IMR-90 (cell line): ENCODE measurements at regions not wholly inside any gene's neighbourhood (a gene's known extent, or its start where the extent isn't known, plus 50 kb on each side); places are given as distances from the start of the nearest gene placed in this dataset.

ENCODE experiments used
- ATAC-seq: fragments of 200-7000 bp; cut with Tn5 transposase; 2 replicates; pipeline ENCODE4 v1.9.1; 2020; ENCODE audit warnings: low read depth, mild to moderate bottlenecking, moderate library complexity
- BruUV-seq: library from RNA; stranded (reverse); fragments of 400-500 nt; replicated peaks from 2 replicates; lab custom pipeline; 2021; lab: Mats Ljungman, UMichigan
- CTCF ChIA-PET: fragments of 300-600 bp; formaldehyde crosslinking; extraction: SDS; loops from one replicate; lab custom pipeline; 2021; ENCODE audit warnings: antibody characterized with exemption; lab: Yijun Ruan, JAX
- POLR2A ChIA-PET: fragments of 300-600 bp; sonication (Branson Sonifier 250); formaldehyde crosslinking; loops from one replicate; lab custom pipeline; 2022; ENCODE audit warnings: antibody characterized with exemption; ENCODE audit not compliant: unreplicated experiment; lab: Charles Lee
- DNase-seq: peaks from one replicate; pipeline ENCODE4 v3.0.0; 2013
- H2AFZ ChIP-seq: replicated peaks from 2 replicates; pipeline ENCODE3; 2013; ENCODE audit warnings: low read length, mild to moderate bottlenecking; ENCODE audit not compliant: poor library complexity
- H2AK5ac ChIP-seq: 2 replicates; pipeline ENCODE4 v1.6.1; 2013; ENCODE audit warnings: low read depth, low read length, inconsistent platforms
- H2AK9ac ChIP-seq: replicated peaks from 2 replicates; pipeline ENCODE3; 2013; ENCODE audit warnings: mild to moderate bottlenecking, low read depth, low read length, moderate library complexity; ENCODE audit not compliant: poor library complexity
- H2BK120ac ChIP-seq: 2 replicates; pipeline ENCODE4 v1.6.1; 2013; ENCODE audit warnings: low read depth, low read length, inconsistent platforms
- H2BK15ac ChIP-seq: 3 replicates; pipeline ENCODE4 v1.6.1; 2013; ENCODE audit warnings: low read depth, low read length, inconsistent platforms
- H2BK20ac ChIP-seq: 2 replicates; pipeline ENCODE4 v1.6.1; 2013; ENCODE audit warnings: low read depth, mild to moderate bottlenecking, inconsistent platforms, low read length, moderate library complexity
- H2BK5ac ChIP-seq: 2 replicates; pipeline ENCODE4 v1.6.1; 2013; ENCODE audit warnings: mild to moderate bottlenecking, low read depth, low read length, inconsistent platforms; ENCODE audit not compliant: poor library complexity, severe bottlenecking
- H3K14ac ChIP-seq: replicated peaks from 2 replicates; pipeline ENCODE4 v1.6.1; 2013; ENCODE audit warnings: low read depth, low read length, inconsistent platforms
- H3K18ac ChIP-seq: 2 replicates; pipeline ENCODE4 v1.6.1; 2013; ENCODE audit warnings: low read depth, low read length, control low read depth
- H3K23ac ChIP-seq: 2 replicates; pipeline ENCODE4 v1.6.1; 2013; ENCODE audit warnings: low read depth, low read length, inconsistent platforms
- H3K27ac ChIP-seq: 2 replicates; pipeline ENCODE4 v1.5.1; 2013; ENCODE audit warnings: mild to moderate bottlenecking, control low read depth, low read length; ENCODE audit not compliant: insufficient read depth
- H3K27me3 ChIP-seq: 2 replicates; pipeline ENCODE4 v1.6.1; 2013; ENCODE audit warnings: low read length; ENCODE audit not compliant: control insufficient read depth, insufficient read depth
- H3K36me3 ChIP-seq: 2 replicates; pipeline ENCODE4 v1.6.1; 2013; ENCODE audit warnings: low read length, mixed read lengths; ENCODE audit not compliant: control insufficient read depth, insufficient read depth
- H3K4ac ChIP-seq: 2 replicates; pipeline ENCODE4 v1.6.1; 2013; ENCODE audit warnings: low read depth, low read length, inconsistent platforms
- H3K4me1 ChIP-seq: 2 replicates; pipeline ENCODE4 v1.6.1; 2013; ENCODE audit warnings: low read length, mixed read lengths; ENCODE audit not compliant: control insufficient read depth, insufficient read depth
- H3K4me2 ChIP-seq: 2 replicates; pipeline ENCODE4 v1.6.1; 2013; ENCODE audit warnings: low read depth, mild to moderate bottlenecking, control low read depth, low read length, moderate library complexity
- H3K4me3 ChIP-seq: 2 replicates; pipeline ENCODE4 v1.5.1; 2013; ENCODE audit warnings: low read depth, mild to moderate bottlenecking, control low read depth, low read length, moderate library complexity; ENCODE audit not compliant: insufficient read depth
- H3K56ac ChIP-seq: 2 replicates; pipeline ENCODE4 v1.6.1; 2013; ENCODE audit warnings: low read length, inconsistent platforms; ENCODE audit not compliant: insufficient read depth; ENCODE audit errors: extremely low read depth
- H3K79me1 ChIP-seq, 2 experiments: 2 replicates each; pipeline ENCODE4 v1.6.1; 2013; ENCODE audit warnings: low read length in 2 of 2, inconsistent platforms in 1 of 2, low read depth in 1 of 2
- H3K9ac ChIP-seq: 2 replicates; pipeline ENCODE4 v1.6.1; 2013; ENCODE audit warnings: low read depth, low read length, control low read depth
- H3K9me1 ChIP-seq: 2 replicates; pipeline ENCODE4 v1.6.1; 2013; ENCODE audit warnings: low read length, inconsistent platforms; ENCODE audit not compliant: insufficient read depth
- H3K9me3 ChIP-seq: 2 replicates; pipeline ENCODE4 v1.6.1; 2013; ENCODE audit warnings: low read length; ENCODE audit not compliant: control insufficient read depth, insufficient read depth
- H4K20me1 ChIP-seq: 2 replicates; pipeline ENCODE4 v1.6.1; 2013; ENCODE audit warnings: low read length, inconsistent platforms; ENCODE audit not compliant: insufficient read depth
- H4K5ac ChIP-seq: 2 replicates; pipeline ENCODE4 v1.6.1; 2013; ENCODE audit warnings: mild to moderate bottlenecking, low read depth, low read length, control low read depth
- H4K8ac ChIP-seq, 2 experiments: 2 replicates each; pipeline ENCODE4 v1.6.1; 2013; ENCODE audit warnings: low read depth in 2 of 2, low read length in 2 of 2, control low read depth in 1 of 2, inconsistent platforms in 1 of 2
- H4K91ac ChIP-seq: 2 replicates; pipeline ENCODE4 v1.6.1; 2013; ENCODE audit warnings: low read depth, low read length, inconsistent platforms; ENCODE audit not compliant: insufficient read depth
- BHLHE40 ChIP-seq: fragments of 150-350 bp; IDR thresholded peaks from 2 replicates; pipeline ENCODE4 v1.6.1; 2016; ENCODE audit warnings: mild to moderate bottlenecking, low read depth, low read length
- CEBPB ChIP-seq: IDR thresholded peaks from 2 replicates; pipeline ENCODE4 v1.6.1; 2012; ENCODE audit warnings: low read depth, low read length, improper control_type of control experiment
- CHD1 ChIP-seq: IDR thresholded peaks from 2 replicates; pipeline ENCODE4 v1.6.1; 2012; ENCODE audit warnings: low read depth, low read length, improper control_type of control experiment
- FOS ChIP-seq: fragments of 150-350 bp; IDR thresholded peaks from 2 replicates; pipeline ENCODE4 v1.6.1; 2016; ENCODE audit warnings: low read depth, low read length
- MAFK ChIP-seq: IDR thresholded peaks from 2 replicates; pipeline ENCODE4 v1.6.1; 2012; ENCODE audit warnings: low read depth, low read length, improper control_type of control experiment
- MAZ ChIP-seq: IDR thresholded peaks from 2 replicates; pipeline ENCODE4 v1.6.1; 2012; ENCODE audit warnings: low read depth, mild to moderate bottlenecking, low read length, improper control_type of control experiment, moderate library complexity, borderline replicate concordance
- MXI1 ChIP-seq: IDR thresholded peaks from 2 replicates; pipeline ENCODE4 v1.6.1; 2012; ENCODE audit warnings: low read depth, mild to moderate bottlenecking, low read length, moderate library complexity, borderline replicate concordance
- NFE2L2 ChIP-seq: fragments of 150-350 bp; IDR thresholded peaks from 2 replicates; pipeline ENCODE4 v1.6.1; 2016; ENCODE audit warnings: low read depth, mild to moderate bottlenecking, low read length
- POLR2A ChIP-seq: IDR thresholded peaks from 2 replicates; pipeline ENCODE4 v1.6.1; 2012; ENCODE audit warnings: mild to moderate bottlenecking, low read depth, low read length
- RAD21 ChIP-seq: IDR thresholded peaks from 2 replicates; pipeline ENCODE4 v1.6.1; 2012; ENCODE audit warnings: low read length, improper control_type of control experiment
- RCOR1 ChIP-seq: IDR thresholded peaks from 2 replicates; pipeline ENCODE4 v1.6.1; 2012; ENCODE audit warnings: mild to moderate bottlenecking, low read length, improper control_type of control experiment; ENCODE audit not compliant: insufficient replicate concordance
- RFX5 ChIP-seq: IDR thresholded peaks from 2 replicates; pipeline ENCODE4 v1.8.0; 2012; ENCODE audit warnings: low read depth, mild to moderate bottlenecking, low read length, moderate library complexity
- SMC3 ChIP-seq: fragments of 150-350 bp; IDR thresholded peaks from 2 replicates; pipeline ENCODE4 v1.6.1; 2016; ENCODE audit warnings: low read depth, mild to moderate bottlenecking, antibody characterized with exemption, low read length, moderate library complexity
- WGBS, 2 experiments: methylation state at CpG; one replicate each; pipeline versions ENCODE4 v1.1.5 to v1.1.7; 2013; ENCODE audit warnings: missing lambda C conversion rate in 2 of 2; ENCODE audit not compliant: insufficient read length in 1 of 2; ENCODE audit errors: extremely low coverage in 2 of 2; 5-methylcytosine and 5-hydroxymethylcytosine counted together
- dilution Hi-C: fragments of 300-500 bp; cut with HindIII; formaldehyde crosslinking; loops from one replicate; pipeline ENCODE4 v1.14.3; 2018; ENCODE audit warnings: low sequenced_read_pairs; ENCODE audit not compliant: unreplicated experiment
- in situ Hi-C: fragments of 300-500 bp; cut with MboI; formaldehyde crosslinking; loops from 3 replicates; pipeline ENCODE4 v1.14.3; 2019; ENCODE audit warnings: low sequenced_read_pairs, inconsistent platforms, mixed read lengths
- intact Hi-C: fragments of 100-400 bp; cut with micrococcal nuclease; formaldehyde crosslinking; loops from 2 replicates; pipeline ENCODE4 v1.10.0; 2022
- TF ChIP-seq, protein P1 (sequence below): conservative IDR thresholded peaks from 2 replicates; pipeline ENCODE4 v1.5.1; 2012; ENCODE audit warnings: mild to moderate bottlenecking, low read depth, low read length, improper control_type of control experiment
- TF ChIP-seq, protein P2 (sequence below): fragments of 150-350 bp; IDR thresholded peaks from 2 replicates; pipeline ENCODE4 v1.6.1; 2016; ENCODE audit warnings: low read depth, mild to moderate bottlenecking, low read length, moderate library complexity, borderline replicate concordance
- TF ChIP-seq, protein P3 (sequence below): fragments of 150-350 bp; IDR thresholded peaks from 2 replicates; pipeline ENCODE4 v1.6.1; 2017; ENCODE audit warnings: mild to moderate bottlenecking, antibody characterized with exemption, low read length, low read depth

DNA sequence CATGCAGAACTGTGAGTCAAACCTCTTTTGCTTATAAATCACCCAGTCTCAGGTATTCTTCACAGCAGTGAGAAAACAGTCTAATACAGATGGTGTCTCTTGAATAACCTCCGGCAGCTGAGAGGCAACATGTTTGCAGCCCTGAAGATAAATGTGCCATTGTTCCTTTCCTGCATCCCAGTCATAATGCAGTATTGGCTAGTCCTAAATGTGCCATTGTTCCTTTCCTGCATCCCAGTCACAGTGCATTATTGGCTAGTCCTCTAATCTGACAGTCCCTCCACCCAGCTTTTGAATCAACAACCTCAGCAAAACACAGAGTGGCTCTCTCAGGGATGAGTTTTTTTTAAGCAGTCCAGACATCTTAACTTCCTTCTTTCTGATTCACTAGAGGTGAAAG, 550.7 kb downstream of the RIT2 start:
- no peak overlapping the region for H2AK9ac ChIP-seq
- no peak overlapping the region for H2BK20ac ChIP-seq
- no peak overlapping the region for H3K4me2 ChIP-seq
- no peaks in the 10 kb centered on the region for H3K36me3 ChIP-seq
- no peaks in the 10 kb centered on the region for H3K79me1 ChIP-seq
- H3K23ac ChIP-seq, result no peak overlapping the region
- DNase-seq, result no peak
- no peaks in the 10 kb centered on the region for H3K27me3 ChIP-seq
- H4K91ac ChIP-seq, result no peak overlapping the region
- H2BK5ac ChIP-seq, result no peak overlapping the region
- no peak overlapping the region for H3K18ac ChIP-seq
- no peaks in the 10 kb centered on the region; the same call in 1 of the 2 replicates for H3K9me3 ChIP-seq
- ATAC-seq, result no peak
- no peak overlapping the region for H2AK5ac ChIP-seq
- ChIA-PET CTCF (no interaction called here), POLR2A (no interaction called here)
- H3K9me1 ChIP-seq, result no peaks in the 10 kb centered on the region
- no peak overlapping the region for H2BK15ac ChIP-seq
- H2BK120ac ChIP-seq, result no peak overlapping the region
- H3K4me1 ChIP-seq, result no peaks in the 10 kb centered on the region
- TF ChIP-seq MAZ (no peak), FOS (no peak), CHD1 (no peak), RCOR1 (no peak), NFE2L2 (no peak), BHLHE40 (no peak), CEBPB (no peak), MAFK (no peak), RFX5 (no peak), SMC3 (no peak), RAD21 (no peak), MXI1 (no peak), POLR2A (no peak)
- TF ChIP-seq, protein P1, sequence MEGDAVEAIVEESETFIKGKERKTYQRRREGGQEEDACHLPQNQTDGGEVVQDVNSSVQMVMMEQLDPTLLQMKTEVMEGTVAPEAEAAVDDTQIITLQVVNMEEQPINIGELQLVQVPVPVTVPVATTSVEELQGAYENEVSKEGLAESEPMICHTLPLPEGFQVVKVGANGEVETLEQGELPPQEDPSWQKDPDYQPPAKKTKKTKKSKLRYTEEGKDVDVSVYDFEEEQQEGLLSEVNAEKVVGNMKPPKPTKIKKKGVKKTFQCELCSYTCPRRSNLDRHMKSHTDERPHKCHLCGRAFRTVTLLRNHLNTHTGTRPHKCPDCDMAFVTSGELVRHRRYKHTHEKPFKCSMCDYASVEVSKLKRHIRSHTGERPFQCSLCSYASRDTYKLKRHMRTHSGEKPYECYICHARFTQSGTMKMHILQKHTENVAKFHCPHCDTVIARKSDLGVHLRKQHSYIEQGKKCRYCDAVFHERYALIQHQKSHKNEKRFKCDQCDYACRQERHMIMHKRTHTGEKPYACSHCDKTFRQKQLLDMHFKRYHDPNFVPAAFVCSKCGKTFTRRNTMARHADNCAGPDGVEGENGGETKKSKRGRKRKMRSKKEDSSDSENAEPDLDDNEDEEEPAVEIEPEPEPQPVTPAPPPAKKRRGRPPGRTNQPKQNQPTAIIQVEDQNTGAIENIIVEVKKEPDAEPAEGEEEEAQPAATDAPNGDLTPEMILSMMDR, result no peak
- TF ChIP-seq, protein P2, sequence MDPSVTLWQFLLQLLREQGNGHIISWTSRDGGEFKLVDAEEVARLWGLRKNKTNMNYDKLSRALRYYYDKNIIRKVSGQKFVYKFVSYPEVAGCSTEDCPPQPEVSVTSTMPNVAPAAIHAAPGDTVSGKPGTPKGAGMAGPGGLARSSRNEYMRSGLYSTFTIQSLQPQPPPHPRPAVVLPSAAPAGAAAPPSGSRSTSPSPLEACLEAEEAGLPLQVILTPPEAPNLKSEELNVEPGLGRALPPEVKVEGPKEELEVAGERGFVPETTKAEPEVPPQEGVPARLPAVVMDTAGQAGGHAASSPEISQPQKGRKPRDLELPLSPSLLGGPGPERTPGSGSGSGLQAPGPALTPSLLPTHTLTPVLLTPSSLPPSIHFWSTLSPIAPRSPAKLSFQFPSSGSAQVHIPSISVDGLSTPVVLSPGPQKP, result no peak
- TF ChIP-seq, protein P3, sequence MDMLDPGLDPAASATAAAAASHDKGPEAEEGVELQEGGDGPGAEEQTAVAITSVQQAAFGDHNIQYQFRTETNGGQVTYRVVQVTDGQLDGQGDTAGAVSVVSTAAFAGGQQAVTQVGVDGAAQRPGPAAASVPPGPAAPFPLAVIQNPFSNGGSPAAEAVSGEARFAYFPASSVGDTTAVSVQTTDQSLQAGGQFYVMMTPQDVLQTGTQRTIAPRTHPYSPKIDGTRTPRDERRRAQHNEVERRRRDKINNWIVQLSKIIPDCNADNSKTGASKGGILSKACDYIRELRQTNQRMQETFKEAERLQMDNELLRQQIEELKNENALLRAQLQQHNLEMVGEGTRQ, result no peak
- in situ Hi-C loops (no loop called here), dilution Hi-C loops (no loop called here), intact Hi-C loops (no loop called here)
- no peak overlapping the region for H4K5ac ChIP-seq
- no peak overlapping the region for H3K9ac ChIP-seq
- H4K20me1 ChIP-seq, result no peaks in the 10 kb centered on the region
- H3K4ac ChIP-seq, result no peak overlapping the region
- 75% methylated on average over 1 of the region's 1 CpG; no CpG with 5 or more reads in 1 of the 2 experiments for WGBS, 2 experiments
- no peak overlapping the region for H3K56ac ChIP-seq
- no peak overlapping the region for H3K27ac ChIP-seq
- no peak overlapping the region for H4K8ac ChIP-seq
- no peak overlapping the region for H2AFZ ChIP-seq
- H3K14ac ChIP-seq, result no peak overlapping the region
- no peak overlapping the region for H3K4me3 ChIP-seq
- BruUV-seq, result no TSS peak
